GM20000 (cell line): ENCODE measurements at regions not wholly inside any gene's neighbourhood (a gene's known extent, or its start where the extent isn't known, plus 50 kb on each side); places are given as distances from the start of the nearest gene placed in this dataset.

ENCODE experiments used
- DNase-seq: peaks from one replicate; pipeline ENCODE4 v3.0.0; 2012; ENCODE audit warnings: low spot score
- CTCF ChIP-seq: IDR thresholded peaks from 2 replicates; pipeline ENCODE4 v1.5.1; 2012; ENCODE audit warnings: mild to moderate bottlenecking, control low read depth; ENCODE audit errors: extremely low read depth, missing control alignments

GRCh38 chr1:170250531-170251276 is 104.9 kb downstream of the NTMT2 start:
- DNase-seq = no peak
- TF ChIP-seq CTCF = no peak

- no peak for DNase-seq
- no peak for TF ChIP-seq CTCF
Measured at GRCh38 chr1:170252851-170253579, 107.3 kb downstream of the NTMT2 start.

GRCh38 chr1:170254371-170254770 is 108.6 kb downstream of the NTMT2 start:
- no peak for TF ChIP-seq CTCF
- no peak for DNase-seq

- no peak for DNase-seq
- no peak for TF ChIP-seq CTCF
Measured at GRCh38 chr1:170261669-170262068, 115.9 kb downstream of the NTMT2 start.

- DNase-seq = no peak
- TF ChIP-seq CTCF = no peak
Measured at GRCh38 chr1:170262276-170262939, 116.6 kb downstream of the NTMT2 start.

GRCh38 chr1:170265234-170265633 is 119.5 kb downstream of the NTMT2 start:
- TF ChIP-seq CTCF = no peak
- DNase-seq = no peak

- DNase-seq = no peak
- no peak for TF ChIP-seq CTCF
Measured at GRCh38 chr1:170267317-170267716, 121.6 kb downstream of the NTMT2 start.
